Liver (tissue), 3 donors: ENCODE measurements at regions not wholly inside any gene's neighbourhood (a gene's known extent, or its start where the extent isn't known, plus 50 kb on each side); places are given as distances from the start of the nearest gene placed in this dataset.

Source experiments
- FOXA2 ChIP-seq: IDR thresholded peaks from 2 replicates; pipeline ENCODE4 v1.6.1; 2016; ENCODE audit warnings: antibody characterized with exemption
- NR2F2 ChIP-seq: IDR thresholded peaks from 2 replicates; pipeline ENCODE4 v1.6.1; 2016; ENCODE audit warnings: antibody characterized with exemption
- RAD21 ChIP-seq, 2 donors: IDR thresholded peaks; 2 replicates each; pipeline ENCODE4 v1.6.1; 2016; ENCODE audit warnings: antibody characterized with exemption in 2 of 2, mild to moderate bottlenecking in 2 of 2
- TAF1 ChIP-seq: conservative IDR thresholded peaks from 2 replicates; pipeline ENCODE4 v1.6.1; 2016; ENCODE audit warnings: antibody characterized with exemption, mild to moderate bottlenecking
- YY1 ChIP-seq: IDR thresholded peaks from 2 replicates; pipeline ENCODE4 v1.6.1; 2016; ENCODE audit warnings: antibody characterized with exemption, mild to moderate bottlenecking
- TF ChIP-seq, protein P1 (sequence below): fragments of 150-350 bp; IDR thresholded peaks from 2 replicates; pipeline ENCODE4 v1.5.1; 2017; ENCODE audit warnings: improper control_type of control experiment, low read depth, low read length; ENCODE audit not compliant: missing input control
- TF ChIP-seq, protein P2 (sequence below): IDR thresholded peaks from 2 replicates; pipeline ENCODE4 v1.6.1; 2016; ENCODE audit warnings: antibody characterized with exemption
- donor health status: healthy.
- donor health status: healthy.

DNA sequence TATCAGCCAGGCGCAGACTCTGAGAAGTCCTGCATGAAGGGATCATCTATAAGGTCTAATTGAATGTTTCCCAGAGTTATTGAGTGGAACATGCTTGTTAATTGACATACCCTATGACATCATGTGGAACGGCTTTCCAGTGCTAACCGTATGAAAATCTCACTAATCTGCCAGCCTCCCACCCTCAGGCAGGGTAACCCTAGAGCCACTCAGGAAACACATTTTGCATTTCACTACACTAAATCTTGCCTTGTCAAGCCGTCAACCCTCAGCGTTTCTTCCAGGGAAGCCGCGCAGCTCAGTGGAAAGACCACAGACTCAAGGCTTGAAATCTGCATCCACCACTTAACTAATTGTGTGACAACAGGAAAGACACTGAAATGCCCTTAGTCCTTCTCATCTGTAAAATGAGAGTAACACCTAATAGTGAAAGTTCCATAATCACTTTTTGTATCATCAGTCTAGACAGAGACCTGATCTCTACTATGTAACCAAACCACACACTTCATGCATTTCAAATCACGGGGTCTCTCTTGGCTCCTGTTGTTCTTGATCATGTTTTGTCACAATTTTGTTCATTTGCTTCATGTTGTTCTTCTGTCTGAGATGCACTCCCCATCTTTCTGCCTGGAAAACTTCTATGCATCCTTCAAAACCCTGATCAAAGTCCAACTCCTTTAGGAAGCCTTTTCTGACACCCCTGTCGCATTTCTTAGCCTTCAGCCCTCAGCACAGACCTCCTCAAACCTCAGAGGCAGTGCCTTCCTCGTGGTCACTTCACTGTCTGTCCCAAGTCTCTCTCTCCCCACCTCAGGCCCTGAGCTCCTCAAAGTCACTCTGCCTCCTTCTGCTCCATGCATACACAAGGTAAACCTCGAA, 246.5 kb downstream of the TOMM20 start:
- TF ChIP-seq YY1 (no peak), TAF1 (no peak), RAD21 (IDR thresholded peaks at IDR 0.05) (no peak), NR2F2 (no peak), FOXA2 (no peak)
- TF ChIP-seq, protein P1, sequence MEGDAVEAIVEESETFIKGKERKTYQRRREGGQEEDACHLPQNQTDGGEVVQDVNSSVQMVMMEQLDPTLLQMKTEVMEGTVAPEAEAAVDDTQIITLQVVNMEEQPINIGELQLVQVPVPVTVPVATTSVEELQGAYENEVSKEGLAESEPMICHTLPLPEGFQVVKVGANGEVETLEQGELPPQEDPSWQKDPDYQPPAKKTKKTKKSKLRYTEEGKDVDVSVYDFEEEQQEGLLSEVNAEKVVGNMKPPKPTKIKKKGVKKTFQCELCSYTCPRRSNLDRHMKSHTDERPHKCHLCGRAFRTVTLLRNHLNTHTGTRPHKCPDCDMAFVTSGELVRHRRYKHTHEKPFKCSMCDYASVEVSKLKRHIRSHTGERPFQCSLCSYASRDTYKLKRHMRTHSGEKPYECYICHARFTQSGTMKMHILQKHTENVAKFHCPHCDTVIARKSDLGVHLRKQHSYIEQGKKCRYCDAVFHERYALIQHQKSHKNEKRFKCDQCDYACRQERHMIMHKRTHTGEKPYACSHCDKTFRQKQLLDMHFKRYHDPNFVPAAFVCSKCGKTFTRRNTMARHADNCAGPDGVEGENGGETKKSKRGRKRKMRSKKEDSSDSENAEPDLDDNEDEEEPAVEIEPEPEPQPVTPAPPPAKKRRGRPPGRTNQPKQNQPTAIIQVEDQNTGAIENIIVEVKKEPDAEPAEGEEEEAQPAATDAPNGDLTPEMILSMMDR = no peak
- TF ChIP-seq, protein P2, sequence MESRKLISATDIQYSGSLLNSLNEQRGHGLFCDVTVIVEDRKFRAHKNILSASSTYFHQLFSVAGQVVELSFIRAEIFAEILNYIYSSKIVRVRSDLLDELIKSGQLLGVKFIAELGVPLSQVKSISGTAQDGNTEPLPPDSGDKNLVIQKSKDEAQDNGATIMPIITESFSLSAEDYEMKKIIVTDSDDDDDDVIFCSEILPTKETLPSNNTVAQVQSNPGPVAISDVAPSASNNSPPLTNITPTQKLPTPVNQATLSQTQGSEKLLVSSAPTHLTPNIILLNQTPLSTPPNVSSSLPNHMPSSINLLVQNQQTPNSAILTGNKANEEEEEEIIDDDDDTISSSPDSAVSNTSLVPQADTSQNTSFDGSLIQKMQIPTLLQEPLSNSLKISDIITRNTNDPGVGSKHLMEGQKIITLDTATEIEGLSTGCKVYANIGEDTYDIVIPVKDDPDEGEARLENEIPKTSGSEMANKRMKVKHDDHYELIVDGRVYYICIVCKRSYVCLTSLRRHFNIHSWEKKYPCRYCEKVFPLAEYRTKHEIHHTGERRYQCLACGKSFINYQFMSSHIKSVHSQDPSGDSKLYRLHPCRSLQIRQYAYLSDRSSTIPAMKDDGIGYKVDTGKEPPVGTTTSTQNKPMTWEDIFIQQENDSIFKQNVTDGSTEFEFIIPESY = no peak
